HCT116 (cell line): ENCODE measurements at regions not wholly inside any gene's neighbourhood (a gene's known extent, or its start where the extent isn't known, plus 50 kb on each side); places are given as distances from the start of the nearest gene placed in this dataset.

Experiments
- ATAC-seq: fragments of 200-7000 bp; cut with Tn5 transposase; 2 replicates; pipeline ENCODE4 v1.9.1; 2020; ENCODE audit warnings: mild to moderate bottlenecking, moderate library complexity
- BruUV-seq: library from RNA; stranded (reverse); fragments of 400-500 nt; replicated peaks from 2 replicates; lab custom pipeline; 2021; lab: Mats Ljungman, UMichigan
- CTCF ChIA-PET: fragments of 300-600 bp; sonication (Branson Sonifier 250); formaldehyde crosslinking; loops from one replicate; lab custom pipeline; 2021; ENCODE audit warnings: antibody characterized with exemption; lab: Charles Lee
- POLR2A ChIA-PET: fragments of 300-600, 350-600 bp; sonication (Branson Sonifier 250); formaldehyde crosslinking; loops from one replicate; lab custom pipeline; 2021; ENCODE audit warnings: antibody characterized with exemption; lab: Charles Lee
- RAD21 ChIA-PET, 2 experiments: fragments of 300-600 bp; sonication (Branson Sonifier 250); formaldehyde crosslinking; loops; one replicate each; lab custom pipeline; 2023; ENCODE audit warnings: low total read pairs in 2 of 2; ENCODE audit not compliant: uncharacterized antibody in 2 of 2, unreplicated experiment in 2 of 2, low non-redundant PET in 1 of 2; lab: Charles Lee
- DNase-seq: peaks from one replicate; pipeline ENCODE4 v3.0.0-alpha.2; 2010; ENCODE audit warnings: low read depth, low spot score
- H2AFZ ChIP-seq: fragments of 200-600 bp; shearing (Covaris generic), sonication (generic); 2 replicates; pipeline ENCODE4 v1.6.1; 2017; ENCODE audit warnings: low read depth, mixed run types, mixed read lengths, antibody characterized with exemption, low read length; ENCODE audit not compliant: poor library complexity, severe bottlenecking
- H3K27ac ChIP-seq: 2 replicates; pipeline ENCODE4 v1.5.1; 2012; ENCODE audit warnings: low read depth, low read length
- H3K27me3 ChIP-seq: fragments of 200-600 bp; sonication (generic); 2 replicates; pipeline ENCODE4 v1.6.1; 2016; ENCODE audit warnings: mixed run types, low read length, mixed read lengths; ENCODE audit not compliant: insufficient read depth
- H3K36me3 ChIP-seq, 2 experiments: fragments of 200-500 bp in 1 of 2; fragments of 200-600 bp in 1 of 2; sonication (Bioruptor generic) in 1 of 2; sonication (generic) in 1 of 2; 2 replicates each; pipeline versions ENCODE4 v1.5.1 to v1.6.1; 2014 to 2016; ENCODE audit warnings: low read length in 2 of 2, inconsistent platforms in 1 of 2, mixed read lengths in 1 of 2, mixed run types in 1 of 2; ENCODE audit not compliant: insufficient read depth in 2 of 2, control insufficient read depth in 1 of 2
- H3K4me1 ChIP-seq, 2 experiments: fragments of 200-600 bp in 1 of 2; sonication (generic) in 1 of 2; 2 replicates each; pipeline versions ENCODE4 v1.5.1 to v1.6.1; 2012 to 2017; ENCODE audit warnings: low read length in 2 of 2, inconsistent platforms in 1 of 2, mild to moderate bottlenecking in 1 of 2, mixed read lengths in 1 of 2, mixed run types in 1 of 2, moderate library complexity in 1 of 2; ENCODE audit not compliant: insufficient read depth in 2 of 2, control insufficient read depth in 1 of 2
- H3K4me2 ChIP-seq: fragments of 200-600 bp; sonication (generic); 2 replicates; pipeline ENCODE4 v1.6.1; 2017; ENCODE audit warnings: mixed run types, low read length, mixed read lengths
- H3K4me3 ChIP-seq, 2 experiments: fragments of 200-600 bp in 1 of 2; sonication (generic) in 1 of 2; replicated peaks in 1 of 2; 2 replicates each; pipeline ENCODE4 v1.5.1; 2011 to 2016; ENCODE audit warnings: low read length in 2 of 2, control low read depth in 1 of 2, low read depth in 1 of 2, mild to moderate bottlenecking in 1 of 2, mixed read lengths in 1 of 2, mixed run types in 1 of 2
- H3K79me2 ChIP-seq: fragments of 200-600 bp; sonication (generic); 2 replicates; pipeline ENCODE4 v1.6.1; 2017; ENCODE audit warnings: mild to moderate bottlenecking, mixed run types, low read length, moderate library complexity, mixed read lengths; ENCODE audit not compliant: insufficient read depth
- H3K9ac ChIP-seq: fragments of 200-600 bp; sonication (generic); 2 replicates; pipeline ENCODE4 v1.6.1; 2016; ENCODE audit warnings: low read length, mixed read lengths
- H3K9me2 ChIP-seq: fragments of 200-600 bp; sonication (generic), shearing (Covaris generic); 2 replicates; pipeline ENCODE4 v1.6.1; 2017; ENCODE audit warnings: mixed run types, mild to moderate bottlenecking, moderate library complexity; ENCODE audit not compliant: insufficient read depth
- H3K9me3 ChIP-seq, 2 experiments: fragments of 200-500 bp in 1 of 2; fragments of 200-600 bp in 1 of 2; sonication (Bioruptor generic) in 1 of 2; sonication (generic) in 1 of 2; 2 replicates each; pipeline ENCODE4 v1.6.1; 2014 to 2017; ENCODE audit warnings: low read length in 2 of 2, mixed read lengths in 2 of 2, inconsistent platforms in 1 of 2, low read depth in 1 of 2, mild to moderate bottlenecking in 1 of 2, mixed run types in 1 of 2, moderate library complexity in 1 of 2; ENCODE audit not compliant: control insufficient read depth in 1 of 2, insufficient read depth in 1 of 2
- H4K20me1 ChIP-seq: fragments of 200-600 bp; sonication (generic), shearing (Covaris generic); 2 replicates; pipeline ENCODE4 v1.6.1; 2017; ENCODE audit warnings: mixed run types, mild to moderate bottlenecking, moderate library complexity; ENCODE audit not compliant: insufficient read depth
- CBX3 ChIP-seq: IDR thresholded peaks from 2 replicates; pipeline ENCODE4 v1.6.1; 2012; ENCODE audit warnings: low read depth
- CEBPB ChIP-seq: IDR thresholded peaks from 2 replicates; pipeline ENCODE4 v1.6.1; 2012; ENCODE audit warnings: low read depth
- ELF1 ChIP-seq: IDR thresholded peaks from 2 replicates; pipeline ENCODE4 v1.6.1; 2012; ENCODE audit warnings: low read depth, borderline replicate concordance
- EZH2phosphoT487 ChIP-seq: fragments of 200-600 bp; IDR thresholded peaks from 2 replicates; pipeline ENCODE4 v1.6.1; 2018; ENCODE audit warnings: antibody characterized with exemption, borderline replicate concordance
- JUND ChIP-seq: IDR thresholded peaks from 2 replicates; pipeline ENCODE4 v1.6.1; 2012
- RAD21 ChIP-seq: IDR thresholded peaks from 2 replicates; pipeline ENCODE4 v1.6.1; 2012; ENCODE audit warnings: low read depth, mild to moderate bottlenecking
- SIN3A ChIP-seq: IDR thresholded peaks from 2 replicates; pipeline ENCODE4 v1.6.1; 2012; ENCODE audit warnings: low read depth
- SP1 ChIP-seq: IDR thresholded peaks from 2 replicates; pipeline ENCODE4 v1.6.1; 2012; ENCODE audit warnings: low read depth
- SRF ChIP-seq: IDR thresholded peaks from 2 replicates; pipeline ENCODE4 v1.6.1; 2012; ENCODE audit warnings: low read depth
- YY1 ChIP-seq: IDR thresholded peaks from 2 replicates; pipeline ENCODE4 v1.6.1; 2011; ENCODE audit warnings: low read length, low read depth, moderate library complexity, mild to moderate bottlenecking; ENCODE audit not compliant: insufficient replicate concordance; ENCODE audit errors: extremely low read depth
- ZFX ChIP-seq: fragments of 450-650 bp; IDR thresholded peaks from 2 replicates; pipeline ENCODE4 v1.6.1; 2017
- ZNF274 ChIP-seq: fragments of 200-500 bp; sonication (Bioruptor generic); IDR thresholded peaks from 2 replicates; pipeline ENCODE4 v1.6.1; 2014; ENCODE audit warnings: mild to moderate bottlenecking, low read depth, low read length, inconsistent platforms
- intact Hi-C: fragments of 100-400 bp; cut with micrococcal nuclease; formaldehyde crosslinking; loops from 2 replicates; pipeline ENCODE4 v1.10.0; 2022
- TF ChIP-seq, protein P1 (sequence below), 3 experiments: fragments of 200-600 bp in 1 of 3; sonication (generic) in 1 of 3; IDR thresholded peaks in 2 of 3; conservative IDR thresholded peaks in 1 of 3; 2 replicates each; pipeline ENCODE4 v1.5.1; 2012 to 2017; ENCODE audit warnings: low read depth in 2 of 3, low read length in 2 of 3, antibody characterized with exemption in 1 of 3, borderline replicate concordance in 1 of 3, control low read depth in 1 of 3, mild to moderate bottlenecking in 1 of 3, mixed read lengths in 1 of 3, mixed run types in 1 of 3, moderate library complexity in 1 of 3; ENCODE audit not compliant: insufficient read depth in 1 of 3
- TF ChIP-seq, protein P2 (sequence below): IDR thresholded peaks from 2 replicates; pipeline ENCODE4 v1.6.1; 2011; ENCODE audit warnings: mild to moderate bottlenecking, low read length, moderate library complexity; ENCODE audit not compliant: insufficient replicate concordance; ENCODE audit errors: extremely low read depth
- TF ChIP-seq, protein P3 (sequence below): IDR thresholded peaks from 2 replicates; pipeline ENCODE4 v1.6.1; 2012

DNA sequence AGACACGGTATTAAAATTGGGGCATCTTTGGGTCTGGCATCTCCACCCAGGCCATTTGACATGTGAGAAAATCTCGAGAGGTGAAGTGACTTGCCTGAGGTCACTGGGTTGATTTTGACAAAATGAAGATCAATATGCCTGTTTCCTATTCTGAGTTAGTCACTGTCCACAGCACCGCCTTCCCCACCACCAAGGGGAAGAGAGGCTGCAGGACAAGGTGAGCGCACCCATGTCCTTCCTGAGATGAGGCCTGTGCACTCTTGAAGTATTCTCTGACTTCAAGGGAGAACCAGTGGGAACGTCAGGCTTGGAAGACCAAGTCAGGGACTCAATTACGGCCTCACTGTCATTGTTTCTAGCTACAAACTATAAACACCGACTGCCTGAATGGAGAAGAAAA, 49.9 kb upstream of the WSB1 start:
- Histone ChIP-seq H3K4me2 (no peak overlapping the region), H3K9ac (no peak overlapping the region), H3K27ac (no peak overlapping the region), H3K4me3 (no peak overlapping the region), H3K79me2 (no peaks in the 10 kb centered on the region), H3K9me3 (no peaks in the 10 kb centered on the region), H3K36me3 (no peaks in the 10 kb centered on the region), H2AFZ (no peak overlapping the region), H3K4me1 (peaks cover 22 to 39% of the 10 kb centered on the region in 2 experiments), H4K20me1 (no peaks in the 10 kb centered on the region), H3K27me3 (no peaks in the 10 kb centered on the region), H3K9me2 (no peaks in the 10 kb centered on the region)
- TF ChIP-seq, protein P1, sequence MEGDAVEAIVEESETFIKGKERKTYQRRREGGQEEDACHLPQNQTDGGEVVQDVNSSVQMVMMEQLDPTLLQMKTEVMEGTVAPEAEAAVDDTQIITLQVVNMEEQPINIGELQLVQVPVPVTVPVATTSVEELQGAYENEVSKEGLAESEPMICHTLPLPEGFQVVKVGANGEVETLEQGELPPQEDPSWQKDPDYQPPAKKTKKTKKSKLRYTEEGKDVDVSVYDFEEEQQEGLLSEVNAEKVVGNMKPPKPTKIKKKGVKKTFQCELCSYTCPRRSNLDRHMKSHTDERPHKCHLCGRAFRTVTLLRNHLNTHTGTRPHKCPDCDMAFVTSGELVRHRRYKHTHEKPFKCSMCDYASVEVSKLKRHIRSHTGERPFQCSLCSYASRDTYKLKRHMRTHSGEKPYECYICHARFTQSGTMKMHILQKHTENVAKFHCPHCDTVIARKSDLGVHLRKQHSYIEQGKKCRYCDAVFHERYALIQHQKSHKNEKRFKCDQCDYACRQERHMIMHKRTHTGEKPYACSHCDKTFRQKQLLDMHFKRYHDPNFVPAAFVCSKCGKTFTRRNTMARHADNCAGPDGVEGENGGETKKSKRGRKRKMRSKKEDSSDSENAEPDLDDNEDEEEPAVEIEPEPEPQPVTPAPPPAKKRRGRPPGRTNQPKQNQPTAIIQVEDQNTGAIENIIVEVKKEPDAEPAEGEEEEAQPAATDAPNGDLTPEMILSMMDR (IDR thresholded peaks at IDR 0.05 in 2 of 3, conservative IDR thresholded peaks at IDR 0.05 in 1 of 3; ENCODE audit: borderline replicate concordance in 1 of 3, insufficient read depth in 1 of 3, low read depth in 2 of 3, low read length in 2 of 3), result no peak
- TF ChIP-seq CEBPB, result no peak
- no peak for TF ChIP-seq CBX3
- TF ChIP-seq RAD21, result no peak
- no peak for TF ChIP-seq SIN3A
- no peak for TF ChIP-seq JUND
- TF ChIP-seq YY1, result no peak
- TF ChIP-seq, protein P2, sequence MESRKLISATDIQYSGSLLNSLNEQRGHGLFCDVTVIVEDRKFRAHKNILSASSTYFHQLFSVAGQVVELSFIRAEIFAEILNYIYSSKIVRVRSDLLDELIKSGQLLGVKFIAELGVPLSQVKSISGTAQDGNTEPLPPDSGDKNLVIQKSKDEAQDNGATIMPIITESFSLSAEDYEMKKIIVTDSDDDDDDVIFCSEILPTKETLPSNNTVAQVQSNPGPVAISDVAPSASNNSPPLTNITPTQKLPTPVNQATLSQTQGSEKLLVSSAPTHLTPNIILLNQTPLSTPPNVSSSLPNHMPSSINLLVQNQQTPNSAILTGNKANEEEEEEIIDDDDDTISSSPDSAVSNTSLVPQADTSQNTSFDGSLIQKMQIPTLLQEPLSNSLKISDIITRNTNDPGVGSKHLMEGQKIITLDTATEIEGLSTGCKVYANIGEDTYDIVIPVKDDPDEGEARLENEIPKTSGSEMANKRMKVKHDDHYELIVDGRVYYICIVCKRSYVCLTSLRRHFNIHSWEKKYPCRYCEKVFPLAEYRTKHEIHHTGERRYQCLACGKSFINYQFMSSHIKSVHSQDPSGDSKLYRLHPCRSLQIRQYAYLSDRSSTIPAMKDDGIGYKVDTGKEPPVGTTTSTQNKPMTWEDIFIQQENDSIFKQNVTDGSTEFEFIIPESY, result no peak
- no peak for TF ChIP-seq SP1
- no peak for TF ChIP-seq ELF1
- TF ChIP-seq, protein P3, sequence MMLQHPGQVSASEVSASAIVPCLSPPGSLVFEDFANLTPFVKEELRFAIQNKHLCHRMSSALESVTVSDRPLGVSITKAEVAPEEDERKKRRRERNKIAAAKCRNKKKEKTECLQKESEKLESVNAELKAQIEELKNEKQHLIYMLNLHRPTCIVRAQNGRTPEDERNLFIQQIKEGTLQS, result no peak
- no peak for TF ChIP-seq SRF
- TF ChIP-seq ZFX, result no peak
- no peak for TF ChIP-seq ZNF274
- TF ChIP-seq EZH2phosphoT487, result no peak
- intact Hi-C loops, result loop anchor here (2.0 kb wide), 1 partner anchor 357 kb away; no protein-coding TSS in a partner anchor
- no TSS peak for BruUV-seq
- ChIA-PET CTCF (interaction anchor here (1.3 to 2.5 kb wide), 3 partner anchors 8 to 357 kb away, joined by 3 to 18 read pairs (median 4); no protein-coding TSS in a partner anchor), POLR2A (no interaction called here), RAD21 (no interaction called here)
- no peak for DNase-seq
- ATAC-seq, result no peak
